Smooth muscle cell (in vitro differentiated cells): ENCODE measurements at regions not wholly inside any gene's neighbourhood (a gene's known extent, or its start where the extent isn't known, plus 50 kb on each side); places are given as distances from the start of the nearest gene placed in this dataset.

Experiments used
- DNase-seq: peaks from one replicate; lab custom pipeline; 2025; ENCODE audit not compliant: unreplicated experiment; lab: John Stamatoyannopoulos, UW
- H2AFZ ChIP-seq: fragments of 200-600 bp; sonication (generic); 2 replicates; pipeline ENCODE4 v1.6.0; 2016; ENCODE audit warnings: antibody characterized with exemption, low read depth, mild to moderate bottlenecking
- H3F3A ChIP-seq: fragments of 200-600 bp; sonication (generic); 2 replicates; pipeline ENCODE4 v1.6.0; 2017; ENCODE audit warnings: antibody characterized with exemption, low read depth
- H3K27ac ChIP-seq: fragments of 200-600 bp; sonication (generic); 2 replicates; pipeline ENCODE4 v1.5.1; 2016; ENCODE audit warnings: low read depth, mild to moderate bottlenecking
- H3K27me3 ChIP-seq: fragments of 200-600 bp; sonication (generic); 2 replicates; pipeline ENCODE4 v1.6.1; 2016; ENCODE audit warnings: low read depth, mild to moderate bottlenecking
- H3K36me3 ChIP-seq: fragments of 200-600 bp; sonication (generic); 2 replicates; pipeline ENCODE4 v1.5.1; 2016; ENCODE audit warnings: low read depth
- H3K4me1 ChIP-seq: fragments of 200-600 bp; sonication (generic); 2 replicates; pipeline ENCODE4 v1.5.1; 2016; ENCODE audit warnings: low read depth
- H3K4me2 ChIP-seq: fragments of 200-600 bp; sonication (generic); 2 replicates; pipeline ENCODE4 v1.6.0; 2016; ENCODE audit warnings: mild to moderate bottlenecking
- H3K4me3 ChIP-seq: fragments of 200-600 bp; sonication (generic); 2 replicates; pipeline ENCODE4 v1.5.1; 2016; ENCODE audit warnings: mild to moderate bottlenecking
- H3K79me2 ChIP-seq: fragments of 200-600 bp; sonication (generic); 2 replicates; pipeline ENCODE4 v1.6.0; 2016; ENCODE audit warnings: low read depth, mild to moderate bottlenecking
- H3K9ac ChIP-seq: fragments of 200-600 bp; sonication (generic); 2 replicates; pipeline ENCODE4 v1.6.0; 2016; ENCODE audit warnings: low read depth
- H3K9me3 ChIP-seq: fragments of 200-600 bp; sonication (generic); replicated peaks from 2 replicates; pipeline ENCODE4 v1.5.1; 2016; ENCODE audit warnings: low read depth
- H4K20me1 ChIP-seq: fragments of 200-600 bp; sonication (generic); 2 replicates; pipeline ENCODE4 v1.6.0; 2016; ENCODE audit warnings: low read depth
- WGBS: methylation state at CpG from one replicate; pipeline ENCODE4 v1.1.7; 2016; ENCODE audit warnings: low lambda C conversion rate; 5-methylcytosine and 5-hydroxymethylcytosine counted together
- TF ChIP-seq, protein P1 (sequence below): fragments of 200-600 bp; sonication (generic); IDR thresholded peaks from 2 replicates; pipeline ENCODE4 v1.5.1; 2017; ENCODE audit warnings: borderline replicate concordance, mild to moderate bottlenecking, antibody characterized with exemption; ENCODE audit not compliant: insufficient read depth, poor library complexity, severe bottlenecking

GRCh38 chr15:35851491-35851890 lies 305.5 kb upstream of the DPH6 start:
- no peaks in the 10 kb centered on the region for H3F3A ChIP-seq
- H3K36me3 ChIP-seq, result no peaks in the 10 kb centered on the region
- no peak overlapping the region for H3K9ac ChIP-seq
- no peaks in the 10 kb centered on the region for H4K20me1 ChIP-seq
- no peaks in the 10 kb centered on the region for H3K9me3 ChIP-seq
- H3K4me1 ChIP-seq, result no peaks in the 10 kb centered on the region
- H3K27me3 ChIP-seq, result no peaks in the 10 kb centered on the region
- H3K4me2 ChIP-seq, result no peak overlapping the region
- no peak overlapping the region for H3K27ac ChIP-seq
- H2AFZ ChIP-seq, result no peak overlapping the region
- no peak overlapping the region for H3K4me3 ChIP-seq
- 86% methylated on average over 1 of the region's 1 CpG for WGBS
- no peaks in the 10 kb centered on the region for H3K79me2 ChIP-seq
- TF ChIP-seq, protein P1, sequence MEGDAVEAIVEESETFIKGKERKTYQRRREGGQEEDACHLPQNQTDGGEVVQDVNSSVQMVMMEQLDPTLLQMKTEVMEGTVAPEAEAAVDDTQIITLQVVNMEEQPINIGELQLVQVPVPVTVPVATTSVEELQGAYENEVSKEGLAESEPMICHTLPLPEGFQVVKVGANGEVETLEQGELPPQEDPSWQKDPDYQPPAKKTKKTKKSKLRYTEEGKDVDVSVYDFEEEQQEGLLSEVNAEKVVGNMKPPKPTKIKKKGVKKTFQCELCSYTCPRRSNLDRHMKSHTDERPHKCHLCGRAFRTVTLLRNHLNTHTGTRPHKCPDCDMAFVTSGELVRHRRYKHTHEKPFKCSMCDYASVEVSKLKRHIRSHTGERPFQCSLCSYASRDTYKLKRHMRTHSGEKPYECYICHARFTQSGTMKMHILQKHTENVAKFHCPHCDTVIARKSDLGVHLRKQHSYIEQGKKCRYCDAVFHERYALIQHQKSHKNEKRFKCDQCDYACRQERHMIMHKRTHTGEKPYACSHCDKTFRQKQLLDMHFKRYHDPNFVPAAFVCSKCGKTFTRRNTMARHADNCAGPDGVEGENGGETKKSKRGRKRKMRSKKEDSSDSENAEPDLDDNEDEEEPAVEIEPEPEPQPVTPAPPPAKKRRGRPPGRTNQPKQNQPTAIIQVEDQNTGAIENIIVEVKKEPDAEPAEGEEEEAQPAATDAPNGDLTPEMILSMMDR, result no peak
- no peak for DNase-seq

GRCh38 chr15:35852818-35853624 lies 307.1 kb upstream of the DPH6 start:
- Histone ChIP-seq H3K27me3 (no peaks in the 10 kb centered on the region), H3K9ac (no peak overlapping the region), H3F3A (no peaks in the 10 kb centered on the region), H3K4me1 (no peaks in the 10 kb centered on the region), H3K4me2 (no peak overlapping the region), H3K4me3 (no peak overlapping the region), H2AFZ (no peak overlapping the region), H3K36me3 (no peaks in the 10 kb centered on the region), H3K79me2 (no peaks in the 10 kb centered on the region), H4K20me1 (no peaks in the 10 kb centered on the region), H3K27ac (no peak overlapping the region), H3K9me3 (no peaks in the 10 kb centered on the region)
- TF ChIP-seq, protein P1, result no peak
- WGBS, result 94% methylated on average over 6 of the region's 6 CpGs
- no peak for DNase-seq

DNA sequence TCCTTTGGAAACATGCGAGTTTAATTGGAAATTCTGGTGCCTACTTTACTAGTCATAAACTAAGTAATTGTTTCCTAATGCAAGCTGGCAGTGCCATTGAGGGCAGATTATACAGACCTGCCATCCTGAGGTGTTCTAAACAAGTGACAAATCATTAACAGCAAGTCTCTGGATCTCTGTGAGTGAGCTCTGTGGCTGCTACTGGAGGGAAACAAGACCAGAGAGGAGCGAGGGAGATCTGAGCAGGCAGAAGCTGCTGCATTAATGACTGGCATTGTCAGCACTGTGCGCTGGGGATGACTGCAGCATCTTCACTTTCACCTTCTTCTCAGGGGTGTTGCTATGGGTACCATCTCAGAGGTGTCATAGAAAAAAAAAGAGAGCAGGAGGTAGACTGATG lies 308.4 kb upstream of the DPH6 start:
- H4K20me1 ChIP-seq, result no peaks in the 10 kb centered on the region
- no peak overlapping the region for H2AFZ ChIP-seq
- no peak overlapping the region for H3K4me3 ChIP-seq
- no peaks in the 10 kb centered on the region for H3F3A ChIP-seq
- H3K79me2 ChIP-seq, result no peaks in the 10 kb centered on the region
- no peaks in the 10 kb centered on the region for H3K27me3 ChIP-seq
- 98% methylated on average over 3 of the region's 3 CpGs for WGBS
- H3K36me3 ChIP-seq, result no peaks in the 10 kb centered on the region
- no peaks in the 10 kb centered on the region for H3K9me3 ChIP-seq
- H3K4me2 ChIP-seq, result no peak overlapping the region
- TF ChIP-seq, protein P1, result no peak
- no peak overlapping the region for H3K9ac ChIP-seq
- DNase-seq, result no peak
- H3K4me1 ChIP-seq, result no peaks in the 10 kb centered on the region
- no peak overlapping the region for H3K27ac ChIP-seq
